NCI-H2171 treated with DMSO at 0.1 percent for 48 hours (cell line): ENCODE measurements at regions not wholly inside any gene's neighbourhood (a gene's known extent, or its start where the extent isn't known, plus 50 kb on each side); places are given as distances from the start of the nearest gene placed in this dataset.
"Not testable (repeated sequence)": the region's sequence is repeated elsewhere in the genome, so short reads cannot be mapped to it uniquely, and the experiment has no call there.

Source experiments
- DNase-seq: peaks from one replicate; lab custom pipeline; 2025; lab: John Stamatoyannopoulos, UW

- DNase-seq, result no peak
Observed at GRCh38 chr4:81595798-81596610, 124.3 kb upstream of the RASGEF1B start.

- DNase-seq, result no peak
Observed at GRCh38 chr4:81595287-81595686, 123.6 kb upstream of the RASGEF1B start.

- DNase-seq, result no peak
Observed at GRCh38 chr4:81594490-81595159, 122.9 kb upstream of the RASGEF1B start.

GRCh38 chr4:81592701-81593100, 121.0 kb upstream of the RASGEF1B start:
- no peak for DNase-seq

- DNase-seq, result no peak
Observed at GRCh38 chr4:81590596-81590995, 118.9 kb upstream of the RASGEF1B start.

GRCh38 chr4:81589262-81589661, 117.6 kb upstream of the RASGEF1B start:
- no peak for DNase-seq

GRCh38 chr4:81586706-81587105, 115.0 kb upstream of the RASGEF1B start:
- no peak for DNase-seq

GRCh38 chr4:81580994-81581374, 109.3 kb upstream of the RASGEF1B start:
- not testable (repeated sequence) for DNase-seq

- DNase-seq, result no peak
Observed at GRCh38 chr4:81580346-81580993, 108.8 kb upstream of the RASGEF1B start.

- no peak for DNase-seq
Observed at GRCh38 chr4:81577392-81577791, 105.7 kb upstream of the RASGEF1B start.

- no peak for DNase-seq
Observed at GRCh38 chr4:81574991-81575390, 103.3 kb upstream of the RASGEF1B start.

- no peak for DNase-seq
Observed at GRCh38 chr4:81573840-81574239, 102.1 kb upstream of the RASGEF1B start.

- DNase-seq, result no peak
Observed at GRCh38 chr4:81572402-81572801, 100.7 kb upstream of the RASGEF1B start.

GRCh38 chr4:81571105-81571504, 99.4 kb upstream of the RASGEF1B start:
- DNase-seq, result no peak

GRCh38 chr4:81566161-81566591, 94.5 kb upstream of the RASGEF1B start:
- DNase-seq, result no peak

GRCh38 chr4:81565142-81565870, 93.6 kb upstream of the RASGEF1B start:
- no peak for DNase-seq

- DNase-seq, result no peak
Observed at GRCh38 chr4:81564025-81564424, 92.3 kb upstream of the RASGEF1B start.

GRCh38 chr4:81562093-81562492, 90.4 kb upstream of the RASGEF1B start:
- no peak for DNase-seq

- DNase-seq, result no peak
Observed at GRCh38 chr4:81557306-81557705, 85.6 kb upstream of the RASGEF1B start.

- no peak for DNase-seq
Observed at GRCh38 chr4:81555489-81555888, 83.8 kb upstream of the RASGEF1B start.

GRCh38 chr4:81552086-81552485, 80.4 kb upstream of the RASGEF1B start:
- no peak for DNase-seq

GRCh38 chr4:81550388-81550859, 78.7 kb upstream of the RASGEF1B start:
- no peak for DNase-seq
